ENCODE measurements at regions not wholly inside any gene's neighbourhood (a gene's known extent, or its start where the extent isn't known, plus 50 kb on each side); places are given as distances from the start of the nearest gene placed in this dataset.
"Not testable (repeated sequence)": the region's sequence is repeated elsewhere in the genome, so short reads cannot be mapped to it uniquely, and the experiment has no call there.

DNA sequence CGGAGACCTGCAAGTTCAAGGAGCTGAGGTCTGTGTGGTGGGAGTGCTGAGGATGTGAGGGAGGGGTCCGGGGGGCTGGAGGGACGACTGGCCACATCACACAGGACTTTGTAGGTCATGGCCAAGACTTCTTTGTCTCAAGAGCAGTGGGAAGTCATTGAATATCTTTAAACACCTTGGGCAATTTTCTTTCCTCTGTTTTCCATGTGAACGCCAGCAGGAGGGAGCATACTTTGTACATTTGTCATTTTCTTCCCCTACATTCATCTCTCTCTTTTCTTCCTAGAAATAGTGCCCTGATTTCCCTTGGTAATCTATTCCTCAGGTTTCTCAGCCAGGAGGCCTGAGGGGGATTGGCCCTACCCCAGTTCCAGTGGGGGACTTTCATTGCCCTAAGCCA, 153.7 kb upstream of the MSX2 start:
- no peak for DNase-seq

DNA sequence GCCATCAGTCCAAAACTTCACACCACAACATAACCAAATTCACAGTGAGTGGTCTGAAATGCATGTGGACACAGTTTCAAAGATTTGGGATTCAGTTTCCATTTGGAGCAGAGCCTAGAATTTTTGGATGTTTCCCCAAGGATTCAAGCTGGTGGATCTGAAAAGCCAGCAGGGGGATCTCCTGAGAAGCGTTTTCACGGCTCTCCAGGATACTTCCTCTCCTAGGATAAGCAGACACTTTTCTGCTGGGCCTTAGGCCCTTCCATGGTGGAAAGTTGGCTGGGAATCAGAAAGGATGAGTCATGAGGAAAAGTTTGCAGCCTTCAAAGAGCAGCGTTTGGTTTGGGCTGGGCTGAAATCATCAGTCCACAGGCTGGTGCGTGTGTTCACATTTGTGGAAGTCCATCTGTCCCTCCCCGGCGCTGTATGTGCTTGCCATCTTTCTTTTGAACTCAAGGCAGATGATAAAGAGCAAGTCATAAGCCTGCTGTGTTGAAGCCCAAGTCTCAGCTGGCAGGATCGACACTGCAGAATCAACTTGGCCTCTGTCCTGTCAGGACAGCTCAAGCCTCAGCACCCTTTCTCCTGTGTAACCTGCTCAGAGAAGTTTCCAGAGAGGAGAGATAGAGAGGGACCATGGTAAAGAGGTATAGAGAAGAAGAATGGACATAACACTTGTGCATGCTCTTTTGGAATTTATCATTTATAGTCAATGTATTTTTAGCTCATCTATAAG, 152.6 kb upstream of the MSX2 start:
- peak; percentile 37 for DNase-seq

DNA sequence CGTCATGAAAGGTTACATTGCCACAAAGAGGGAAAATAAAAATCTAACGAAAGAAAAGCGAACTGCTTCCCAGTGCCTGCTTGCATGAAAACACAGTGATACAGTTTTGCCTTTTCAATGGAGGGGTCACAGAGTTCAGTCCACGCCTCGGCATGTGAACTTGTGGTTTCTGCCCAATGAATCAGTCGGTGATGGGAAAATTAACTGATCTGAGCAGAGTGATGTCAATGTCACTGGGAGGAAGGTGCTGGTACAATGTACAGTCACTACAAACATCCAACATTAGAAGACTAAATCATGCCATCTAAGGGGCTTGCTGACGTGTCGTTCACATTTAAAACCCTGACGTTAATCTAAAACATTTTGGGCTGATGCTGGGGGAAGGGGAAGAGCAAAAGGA, 151.8 kb upstream of the MSX2 start:
- DNase-seq = no peak

GRCh38 chr5:174573221-174573994, 151.0 kb upstream of the MSX2 start:
- no peak for DNase-seq

DNA sequence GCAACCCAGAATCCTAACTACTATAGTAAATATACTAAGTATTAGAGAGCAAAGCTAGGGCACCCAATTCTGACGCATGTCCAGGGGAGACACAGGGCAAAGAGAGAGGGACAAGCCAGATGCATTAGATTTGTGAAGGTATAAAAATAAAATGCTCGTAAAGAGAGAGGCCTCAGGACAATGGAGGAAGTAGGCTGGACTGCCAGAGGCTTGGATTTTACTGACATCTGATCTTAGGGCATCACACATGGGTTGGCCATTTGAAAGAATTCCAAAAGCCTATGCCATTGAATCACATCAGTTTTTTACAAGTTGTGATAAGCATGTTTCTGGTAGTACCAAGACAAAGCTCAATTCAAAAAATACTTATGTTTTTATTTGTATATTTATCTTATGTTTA, 149.3 kb upstream of the MSX2 start:
- no peak for DNase-seq

GRCh38 chr5:174576042-174576441, 148.3 kb upstream of the MSX2 start:
- no peak for DNase-seq

DNA sequence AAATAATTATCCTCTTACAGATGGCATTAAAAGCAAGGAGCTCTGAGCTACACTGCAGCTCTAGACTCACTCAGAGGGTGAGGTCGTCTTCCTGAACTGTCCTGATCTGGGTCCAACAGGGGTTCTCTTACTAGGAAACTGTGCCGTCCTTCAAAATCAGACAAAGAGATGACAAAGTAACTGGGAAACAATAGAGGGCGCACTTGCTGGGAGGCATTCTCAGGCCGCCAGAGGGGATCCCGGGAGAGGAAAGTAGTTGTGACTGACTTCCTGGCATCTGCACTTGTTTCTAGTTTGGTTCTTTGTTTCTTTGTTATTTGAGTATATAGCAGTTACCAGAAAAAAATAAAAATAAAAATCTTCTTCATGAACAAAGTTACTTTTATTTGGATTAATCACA, 142.9 kb upstream of the MSX2 start:
- DNase-seq = no peak

- DNase-seq = no peak
Measured at GRCh38 chr5:174581894-174582293, 142.5 kb upstream of the MSX2 start.

DNA sequence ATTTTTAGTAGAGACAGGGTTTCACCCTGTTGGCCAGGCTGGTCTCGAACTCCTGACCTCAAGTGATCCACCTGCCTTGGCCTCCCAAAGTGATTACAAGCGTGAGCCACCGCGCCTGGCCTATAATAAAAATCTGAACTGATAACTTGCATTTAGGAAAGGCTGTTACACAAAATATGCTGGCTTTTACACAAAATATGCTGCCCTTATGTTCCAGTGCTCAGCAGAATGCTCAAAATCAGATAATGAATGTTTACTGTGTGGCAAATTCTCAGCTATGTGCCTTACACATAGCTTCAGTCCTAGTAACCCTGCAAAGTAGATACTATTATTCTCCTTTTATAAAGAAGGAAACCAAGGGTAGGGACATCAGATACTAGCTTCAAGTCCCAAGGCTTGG, 141.3 kb upstream of the MSX2 start:
- no peak for DNase-seq

- DNase-seq = no peak
Measured at GRCh38 chr5:174585472-174585871, 138.9 kb upstream of the MSX2 start.

GRCh38 chr5:174586163-174586562, 138.2 kb upstream of the MSX2 start:
- DNase-seq = not testable (repeated sequence)

DNA sequence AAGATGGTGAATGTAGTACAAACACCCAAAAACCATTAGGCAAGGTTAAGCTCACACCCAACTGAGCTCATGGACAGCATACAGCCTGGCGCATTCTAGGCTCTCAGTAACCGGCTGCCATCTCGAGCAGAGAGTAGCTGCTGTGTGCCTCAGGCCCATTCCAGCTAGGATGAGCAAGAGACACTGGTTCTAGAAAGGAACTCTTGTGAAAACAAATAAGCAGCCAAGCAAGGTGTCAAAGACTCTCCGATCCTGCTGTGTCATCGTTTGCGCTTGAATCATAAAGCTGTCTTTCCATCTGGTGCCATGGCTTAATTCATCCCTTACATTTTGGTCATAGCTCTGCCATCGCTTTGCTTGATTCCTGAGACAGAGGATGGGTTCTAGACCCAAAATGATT, 135.4 kb upstream of the MSX2 start:
- DNase-seq = no peak

DNA sequence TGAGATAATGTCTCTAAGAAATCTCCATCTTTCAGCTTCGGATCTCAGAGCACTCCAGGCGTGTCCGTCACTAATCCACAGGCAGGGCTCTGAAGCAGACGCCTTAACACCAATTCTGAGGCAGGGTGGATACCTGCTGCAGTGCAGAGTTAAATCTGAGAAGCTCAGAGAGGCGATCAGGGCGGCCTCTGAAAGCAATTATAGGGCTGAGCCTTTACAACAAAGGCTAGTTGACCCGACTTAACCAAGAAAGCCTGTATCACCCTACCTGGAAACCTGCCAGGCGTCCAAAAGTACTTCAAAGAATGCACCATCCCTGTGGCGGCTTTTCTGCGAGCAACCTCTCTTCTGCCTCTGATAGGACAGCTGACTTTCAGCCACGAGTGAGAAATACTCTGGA, 134.8 kb upstream of the MSX2 start:
- DNase-seq = no peak

DNA sequence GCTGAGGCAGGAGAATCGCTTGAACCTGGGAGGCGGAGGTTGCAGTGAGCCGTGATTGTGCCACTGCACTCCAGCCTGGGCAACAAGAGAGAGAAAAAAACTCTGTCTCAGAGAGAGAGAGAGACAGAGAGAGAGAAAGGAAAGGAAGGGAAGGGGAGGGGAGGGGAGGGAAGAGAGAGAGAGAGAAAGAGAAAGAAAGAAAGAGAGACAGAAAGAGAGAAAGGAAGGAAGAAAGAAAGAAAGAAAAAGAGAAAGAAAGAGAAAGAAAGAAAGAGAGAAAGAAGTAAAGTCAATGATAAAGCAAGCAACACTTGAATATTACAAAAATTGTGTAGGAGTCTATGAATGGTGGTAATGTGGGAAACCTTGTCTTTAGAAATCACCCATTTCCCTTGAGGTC, 133.6 kb upstream of the MSX2 start:
- DNase-seq = no peak

- no peak for DNase-seq
Measured at GRCh38 chr5:174596429-174596828, 128.0 kb upstream of the MSX2 start.

- DNase-seq = no peak
Measured at GRCh38 chr5:174599992-174600391, 124.4 kb upstream of the MSX2 start.

- no peak for DNase-seq
Measured at GRCh38 chr5:174601946-174602345, 122.4 kb upstream of the MSX2 start.

DNA sequence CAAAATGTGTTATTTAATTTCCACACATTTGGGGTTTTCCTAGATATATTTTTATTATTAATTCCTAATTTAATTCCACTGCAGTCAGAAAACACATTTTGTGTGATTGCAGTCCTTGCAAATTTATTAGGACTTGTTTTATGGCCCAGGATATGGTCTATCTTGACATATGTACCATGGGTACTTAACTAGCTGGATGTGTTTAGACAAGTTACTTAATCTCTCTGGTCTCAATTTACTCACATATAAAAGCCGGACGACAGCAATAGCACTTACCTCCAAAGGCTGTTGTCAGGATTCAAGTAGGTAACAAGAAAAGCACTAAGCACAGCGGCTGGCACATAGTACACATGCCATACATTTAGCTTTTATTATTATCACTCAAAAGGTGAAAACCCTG, 118.2 kb upstream of the MSX2 start:
- no peak for DNase-seq

GRCh38 chr5:174606646-174607045, 117.7 kb upstream of the MSX2 start:
- no peak for DNase-seq

DNA sequence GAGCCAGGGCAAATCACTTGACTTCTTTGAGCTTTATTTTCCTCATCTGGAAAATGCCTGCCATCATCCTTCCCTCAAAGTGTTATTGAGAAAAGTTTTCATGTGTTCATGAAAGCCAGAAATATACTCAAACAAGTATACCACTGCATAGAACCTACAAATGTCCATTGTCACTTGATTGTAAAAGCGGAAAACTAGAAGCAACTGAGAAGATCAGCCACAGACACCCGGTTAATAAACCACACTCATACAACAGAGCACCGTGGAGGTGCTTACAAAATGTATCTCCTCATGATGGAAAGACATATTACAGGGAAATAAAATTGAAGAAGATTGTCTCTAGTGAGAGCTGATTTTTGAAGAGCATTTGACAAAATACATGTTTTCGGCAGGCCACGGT, 117.2 kb upstream of the MSX2 start:
- no peak for DNase-seq

DNA sequence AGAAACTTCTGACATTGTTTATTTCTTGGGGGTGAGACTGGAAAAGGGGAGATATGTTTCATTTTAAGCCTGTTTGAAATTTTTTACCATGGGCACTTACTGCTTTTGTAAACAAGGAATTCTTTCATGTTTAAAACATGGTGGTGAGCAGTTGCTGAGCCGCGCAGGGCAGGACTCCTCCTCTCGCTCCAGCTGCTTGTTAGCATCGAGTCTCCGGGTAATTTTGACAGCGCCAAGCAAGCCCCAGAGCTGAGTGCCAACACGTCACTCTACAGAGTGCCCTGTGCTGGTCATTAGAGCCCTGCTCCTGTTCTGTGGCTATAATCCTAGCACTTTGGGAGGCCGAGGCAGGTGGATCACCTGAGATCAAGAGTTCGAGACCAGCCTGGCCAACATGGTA, 116.5 kb upstream of the MSX2 start:
- no peak for DNase-seq

GRCh38 chr5:174608631-174609097, 115.7 kb upstream of the MSX2 start:
- DNase-seq = no peak

DNA sequence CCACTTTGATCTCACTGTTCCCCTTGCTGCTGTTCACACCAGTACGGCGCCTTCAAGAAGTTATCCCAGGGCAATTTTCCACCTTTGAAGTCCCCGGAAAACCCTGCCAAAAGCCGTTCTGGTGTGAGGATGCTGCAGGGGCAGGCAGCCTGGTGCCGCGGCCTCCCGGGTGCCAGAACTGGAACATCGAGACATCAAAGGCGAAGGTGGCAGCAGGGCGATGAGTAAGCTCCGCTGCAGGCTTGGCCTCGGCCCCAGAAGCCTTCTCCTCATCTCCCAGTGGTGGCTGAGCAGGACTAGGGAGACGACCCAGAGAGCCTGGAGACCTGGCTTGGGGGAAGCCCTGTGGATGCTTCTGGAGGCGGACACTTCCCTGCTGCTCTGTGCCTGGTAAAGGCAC, 115.3 kb upstream of the MSX2 start:
- no peak for DNase-seq

- no peak for DNase-seq
Measured at GRCh38 chr5:174610968-174611367, 113.4 kb upstream of the MSX2 start.

GRCh38 chr5:174612686-174613085, 111.7 kb upstream of the MSX2 start:
- no peak for DNase-seq

Data from HCEC 1CT (cell line).